ENCODE measurements at regions not wholly inside any gene's neighbourhood (a gene's known extent, or its start where the extent isn't known, plus 50 kb on each side); places are given as distances from the start of the nearest gene placed in this dataset.

DNA sequence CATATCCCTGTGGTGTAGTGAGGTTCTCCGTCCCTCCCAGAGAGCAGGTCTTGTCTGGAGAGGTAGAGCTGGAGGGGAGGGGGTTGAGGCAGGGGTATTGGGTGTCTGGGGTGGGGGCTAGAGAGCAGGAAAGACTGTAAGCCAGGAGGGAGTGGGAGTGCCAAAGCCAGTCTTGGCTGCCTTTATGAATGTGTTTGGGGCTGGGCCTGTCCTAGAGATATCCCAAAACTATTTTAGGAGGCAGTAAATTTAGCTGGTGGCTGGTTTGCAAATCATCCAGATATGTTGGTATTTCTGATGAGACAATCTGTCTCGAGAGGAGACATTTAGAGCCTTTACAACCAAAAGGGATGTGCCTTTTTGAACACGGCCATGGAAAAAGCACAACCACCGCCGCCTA is 166.6 kb downstream of the TLE3 start:
- Histone ChIP-seq H3K4me3 (no peak overlapping the region), H4K20me1 (ENCODE audit: insufficient read depth) (no peaks in the 10 kb centered on the region), H3K4me1 (replicated peaks; ENCODE audit: insufficient read depth) (peaks cover 4% of the 10 kb centered on the region), H3K36me3 (ENCODE audit: low read depth) (no peaks in the 10 kb centered on the region), H3K79me2 (ENCODE audit: low read depth) (no peaks in the 10 kb centered on the region), H3K9me2 (ENCODE audit: insufficient read depth) (no peaks in the 10 kb centered on the region), H3K27me3 (ENCODE audit: insufficient read depth, low read depth) (no peaks in the 10 kb centered on the region), H3F3A (ENCODE audit: insufficient read depth, low read depth) (no peaks in the 10 kb centered on the region), H3K4me2 (no peak overlapping the region), H3K27ac (no peak overlapping the region), H2AFZ (no peak overlapping the region), H3K9me3 (ENCODE audit: insufficient read depth, low read depth) (no peaks in the 10 kb centered on the region)
- no TSS peak for BruUV-seq (replicated peaks)
- ChIA-PET CTCF (no interaction called here), POLR2A (ENCODE audit: unreplicated experiment) (interaction anchor here (0.7 kb wide), 1 partner anchor 243 kb away, joined by 6 read pairs; no protein-coding TSS in a partner anchor)
- DNase-seq = no peak
- TF ChIP-seq CTCF (conservative IDR thresholded peaks at IDR 0.05) (no peak), EZH2 (IDR thresholded peaks at IDR 0.05; ENCODE audit: low read depth) (no peak)
- intact Hi-C loops (cut with micrococcal nuclease; ENCODE audit: unreplicated experiment) = no loop called here

- no peak for DNase-seq
- no peaks in the 10 kb centered on the region for H3K9me3 ChIP-seq (ENCODE audit: insufficient read depth, low read depth)
- H3K4me1 ChIP-seq (replicated peaks; ENCODE audit: insufficient read depth) = no peaks in the 10 kb centered on the region
- no peaks in the 10 kb centered on the region for H3K79me2 ChIP-seq (ENCODE audit: low read depth)
- TF ChIP-seq EZH2 (IDR thresholded peaks at IDR 0.05; ENCODE audit: low read depth) (no peak), CTCF (conservative IDR thresholded peaks at IDR 0.05) (no peak)
- no peaks in the 10 kb centered on the region for H4K20me1 ChIP-seq (ENCODE audit: insufficient read depth)
- intact Hi-C loops (cut with micrococcal nuclease; ENCODE audit: unreplicated experiment) = no loop called here
- H3K27ac ChIP-seq = no peak overlapping the region
- no peaks in the 10 kb centered on the region for H3K9me2 ChIP-seq (ENCODE audit: insufficient read depth)
- no peaks in the 10 kb centered on the region for H3K27me3 ChIP-seq (ENCODE audit: insufficient read depth, low read depth)
- H2AFZ ChIP-seq = no peak overlapping the region
- ChIA-PET POLR2A (ENCODE audit: unreplicated experiment) (no interaction called here), CTCF (no interaction called here)
- no TSS peak for BruUV-seq (replicated peaks)
- H3K4me3 ChIP-seq = no peak overlapping the region
- H3F3A ChIP-seq (ENCODE audit: insufficient read depth, low read depth) = no peaks in the 10 kb centered on the region
- no peaks in the 10 kb centered on the region for H3K36me3 ChIP-seq (ENCODE audit: low read depth)
- no peak overlapping the region for H3K4me2 ChIP-seq
Measured at GRCh38 chr15:69934607-69935006, 163.1 kb downstream of the TLE3 start.

DNA sequence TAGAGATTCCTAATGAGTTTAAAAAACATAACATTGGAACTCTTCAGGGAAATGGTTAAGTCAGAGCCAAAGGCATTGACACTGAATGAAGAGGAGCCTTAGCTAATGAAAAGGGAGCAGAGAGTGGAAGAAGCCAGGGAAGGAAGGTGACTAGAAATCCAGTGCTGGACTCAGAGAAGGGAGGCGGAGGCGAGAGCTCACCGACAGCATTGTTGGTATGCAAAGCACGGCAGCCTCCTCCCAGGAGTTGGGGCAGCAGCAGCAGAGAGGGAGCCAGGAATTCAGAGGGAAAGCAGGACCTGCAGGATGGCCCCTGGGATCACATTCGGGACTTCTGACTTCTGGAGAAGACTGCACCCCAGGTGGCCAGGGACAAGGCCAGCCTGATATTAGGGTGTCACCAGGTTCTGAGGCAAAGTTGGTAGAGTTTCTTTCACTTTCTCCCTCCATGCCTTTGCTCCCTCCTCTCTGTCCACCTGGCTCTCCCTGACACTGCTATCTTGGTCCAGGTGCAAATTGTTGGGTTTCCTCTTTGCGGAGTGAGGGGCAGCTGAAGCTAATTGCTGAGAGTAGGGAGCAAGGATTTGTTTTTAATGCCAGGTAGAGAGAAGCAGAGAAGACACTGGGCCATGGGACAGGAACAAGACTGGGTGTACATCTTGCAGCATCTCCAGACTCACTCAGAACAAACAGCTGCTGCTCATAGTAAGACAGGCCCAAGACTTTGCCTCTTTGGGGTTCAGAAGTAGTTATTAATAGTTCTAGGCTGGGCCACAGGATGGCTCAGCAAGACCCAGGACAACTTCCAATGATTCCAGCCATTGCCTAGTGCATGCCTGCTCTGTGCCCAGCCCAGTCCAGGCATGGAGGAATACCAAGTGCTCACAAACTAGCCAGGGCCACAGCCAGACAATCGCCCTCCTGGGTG is 157.9 kb downstream of the TLE3 start:
- intact Hi-C loops (cut with micrococcal nuclease; ENCODE audit: unreplicated experiment) = no loop called here
- Histone ChIP-seq H3K9me3 (ENCODE audit: insufficient read depth, low read depth) (no peaks in the 10 kb centered on the region), H3K4me1 (replicated peaks; ENCODE audit: insufficient read depth) (no peaks in the 10 kb centered on the region), H3K27ac (no peak overlapping the region), H3K79me2 (ENCODE audit: low read depth) (no peaks in the 10 kb centered on the region), H3K4me2 (no peak overlapping the region), H3K27me3 (ENCODE audit: insufficient read depth, low read depth) (no peaks in the 10 kb centered on the region), H3K4me3 (no peak overlapping the region), H3F3A (ENCODE audit: insufficient read depth, low read depth) (no peaks in the 10 kb centered on the region), H2AFZ (no peak overlapping the region), H3K9me2 (ENCODE audit: insufficient read depth) (no peaks in the 10 kb centered on the region), H4K20me1 (ENCODE audit: insufficient read depth) (no peaks in the 10 kb centered on the region), H3K36me3 (ENCODE audit: low read depth) (no peaks in the 10 kb centered on the region)
- POLR2A ChIA-PET (ENCODE audit: unreplicated experiment) = interaction anchor here (0.7 kb wide), 1 partner anchor 8 kb away, joined by 3 read pairs; no protein-coding TSS in a partner anchor
- TF ChIP-seq EZH2 (IDR thresholded peaks at IDR 0.05; ENCODE audit: low read depth) = no peak
- no peak for TF ChIP-seq CTCF (conservative IDR thresholded peaks at IDR 0.05)
- CTCF ChIA-PET = no interaction called here
- BruUV-seq (replicated peaks) = no TSS peak
- DNase-seq = no peak

All from PC-9 (cell line).